ACC112 (cell line): ENCODE measurements at regions not wholly inside any gene's neighbourhood (a gene's known extent, or its start where the extent isn't known, plus 50 kb on each side); places are given as distances from the start of the nearest gene placed in this dataset.

Experiments
- H2AFZ ChIP-seq: fragments of 200-600 bp; sonication (generic); one replicate; pipeline ENCODE4 v1.6.0; 2017; ENCODE audit warnings: antibody characterized with exemption, low read length; ENCODE audit not compliant: unreplicated experiment
- H3K27ac ChIP-seq: fragments of 200-600 bp; sonication (generic); 2 replicates; pipeline ENCODE4 v1.5.1; 2014; ENCODE audit warnings: low read depth, mild to moderate bottlenecking, antibody characterized with exemption, low read length, moderate library complexity
- H3K27me3 ChIP-seq: fragments of 200-600 bp; sonication (generic); 2 replicates; pipeline ENCODE4 v1.6.1; 2014; ENCODE audit warnings: mild to moderate bottlenecking, antibody characterized with exemption, low read length, moderate library complexity, mixed read lengths; ENCODE audit not compliant: insufficient read depth
- H3K36me3 ChIP-seq: fragments of 200-600 bp; sonication (generic); 2 replicates; pipeline ENCODE4 v1.6.1; 2016; ENCODE audit warnings: mild to moderate bottlenecking, antibody characterized with exemption, low read length, moderate library complexity, mixed read lengths; ENCODE audit not compliant: insufficient read depth
- H3K4me1 ChIP-seq: fragments of 200-600 bp; sonication (generic); one replicate; pipeline ENCODE4 v1.6.1; 2016; ENCODE audit warnings: low read length, mixed read lengths; ENCODE audit not compliant: insufficient read depth, unreplicated experiment, control insufficient read depth
- H3K4me3 ChIP-seq: fragments of 200-600 bp; sonication (generic); 2 replicates; pipeline ENCODE4 v1.5.1; 2014; ENCODE audit warnings: mild to moderate bottlenecking, low read depth, low read length
- H3K79me2 ChIP-seq: fragments of 200-600 bp; sonication (generic); one replicate; pipeline ENCODE4 v1.6.0; 2016; ENCODE audit warnings: low read length; ENCODE audit not compliant: control insufficient read depth, unreplicated experiment, insufficient read depth

- Histone ChIP-seq H3K27ac (no peak overlapping the region), H3K4me3 (no peak overlapping the region), H2AFZ (no peak overlapping the region), H3K36me3 (no peaks in the 10 kb centered on the region), H3K4me1 (peaks cover 28% of the 10 kb centered on the region), H3K27me3 (no peaks in the 10 kb centered on the region), H3K79me2 (no peaks in the 10 kb centered on the region)
Observed at GRCh38 chr10:78927257-78927995, 141.3 kb upstream of the ZMIZ1 start.

GRCh38 chr10:78928330-78928729, 140.4 kb upstream of the ZMIZ1 start:
- Histone ChIP-seq H3K27me3 (no peaks in the 10 kb centered on the region), H3K79me2 (no peaks in the 10 kb centered on the region), H3K27ac (no peak overlapping the region), H2AFZ (no peak overlapping the region), H3K36me3 (no peaks in the 10 kb centered on the region), H3K4me1 (peaks cover 28% of the 10 kb centered on the region), H3K4me3 (no peak overlapping the region)

- Histone ChIP-seq H3K27me3 (no peaks in the 10 kb centered on the region), H3K27ac (no peak overlapping the region), H3K79me2 (no peaks in the 10 kb centered on the region), H3K4me3 (no peak overlapping the region), H3K4me1 (peaks cover 28% of the 10 kb centered on the region), H3K36me3 (no peaks in the 10 kb centered on the region), H2AFZ (no peak overlapping the region)
Observed at GRCh38 chr10:78929541-78929940, 139.2 kb upstream of the ZMIZ1 start.

- no peaks in the 10 kb centered on the region for H3K27me3 ChIP-seq
- H3K4me3 ChIP-seq, result no peak overlapping the region
- H2AFZ ChIP-seq, result no peak overlapping the region
- no peak overlapping the region for H3K27ac ChIP-seq
- no peaks in the 10 kb centered on the region for H3K36me3 ChIP-seq
- peaks cover 16% of the 10 kb centered on the region for H3K4me1 ChIP-seq
- no peaks in the 10 kb centered on the region for H3K79me2 ChIP-seq
Observed at GRCh38 chr10:78931321-78932053, 137.3 kb upstream of the ZMIZ1 start.

GRCh38 chr10:78932054-78932386, 136.7 kb upstream of the ZMIZ1 start:
- H3K27me3 ChIP-seq, result no peaks in the 10 kb centered on the region
- no peak overlapping the region for H3K4me3 ChIP-seq
- no peaks in the 10 kb centered on the region for H3K79me2 ChIP-seq
- H2AFZ ChIP-seq, result no peak overlapping the region
- H3K36me3 ChIP-seq, result no peaks in the 10 kb centered on the region
- no peak overlapping the region for H3K27ac ChIP-seq
- H3K4me1 ChIP-seq, result peaks cover 16% of the 10 kb centered on the region

- Histone ChIP-seq H2AFZ (no peak overlapping the region), H3K79me2 (no peaks in the 10 kb centered on the region), H3K27ac (no peak overlapping the region), H3K36me3 (no peaks in the 10 kb centered on the region), H3K4me3 (no peak overlapping the region), H3K4me1 (peaks cover 16% of the 10 kb centered on the region), H3K27me3 (no peaks in the 10 kb centered on the region)
Observed at GRCh38 chr10:78932861-78933260, 135.9 kb upstream of the ZMIZ1 start.

- no peak overlapping the region for H3K4me3 ChIP-seq
- H3K4me1 ChIP-seq, result peaks cover 16% of the 10 kb centered on the region
- no peak overlapping the region for H2AFZ ChIP-seq
Observed at GRCh38 chr10:78933828-78934531, 134.8 kb upstream of the ZMIZ1 start.

GRCh38 chr10:78934532-78934898, 134.3 kb upstream of the ZMIZ1 start:
- H3K4me3 ChIP-seq, result no peak overlapping the region
- no peak overlapping the region for H2AFZ ChIP-seq
- H3K79me2 ChIP-seq, result no peaks in the 10 kb centered on the region
- no peaks in the 10 kb centered on the region for H3K27me3 ChIP-seq
- no peak overlapping the region for H3K27ac ChIP-seq
- H3K4me1 ChIP-seq, result peaks cover 16% of the 10 kb centered on the region
- no peaks in the 10 kb centered on the region for H3K36me3 ChIP-seq

More at GRCh38 chr10:78933828-78934531, 134.8 kb upstream of the ZMIZ1 start:
- Histone ChIP-seq H3K27me3 (no peaks in the 10 kb centered on the region), H3K79me2 (no peaks in the 10 kb centered on the region), H3K36me3 (no peaks in the 10 kb centered on the region), H3K27ac (no peak overlapping the region)

- H3K27ac ChIP-seq, result no peak overlapping the region
- H2AFZ ChIP-seq, result no peak overlapping the region
- peaks cover 16% of the 10 kb centered on the region for H3K4me1 ChIP-seq
- no peak overlapping the region for H3K4me3 ChIP-seq
- no peaks in the 10 kb centered on the region for H3K36me3 ChIP-seq
- H3K79me2 ChIP-seq, result no peaks in the 10 kb centered on the region
- H3K27me3 ChIP-seq, result no peaks in the 10 kb centered on the region
Observed at GRCh38 chr10:78934994-78935602, 133.7 kb upstream of the ZMIZ1 start.

GRCh38 chr10:78935697-78936407, 132.9 kb upstream of the ZMIZ1 start:
- no peak overlapping the region for H3K27ac ChIP-seq

More at GRCh38 chr10:78935697-78936407, 132.9 kb upstream of the ZMIZ1 start:
- H3K4me1 ChIP-seq, result peaks cover 16% of the 10 kb centered on the region
- H3K27me3 ChIP-seq, result no peaks in the 10 kb centered on the region
- H2AFZ ChIP-seq, result no peak overlapping the region
- no peaks in the 10 kb centered on the region for H3K79me2 ChIP-seq
- no peak overlapping the region for H3K4me3 ChIP-seq
- H3K36me3 ChIP-seq, result no peaks in the 10 kb centered on the region
